Fibroblast of skin of back (primary cell): ENCODE measurements at regions not wholly inside any gene's neighbourhood (a gene's known extent, or its start where the extent isn't known, plus 50 kb on each side); places are given as distances from the start of the nearest gene placed in this dataset.
A peak's percentile ranks its signal among the peaks of the same experiment; 100 is the strongest.
"Not testable (repeated sequence)": the region's sequence is repeated elsewhere in the genome, so short reads cannot be mapped to it uniquely, and the experiment has no call there.

ENCODE experiments used
- DNase-seq: peaks from one replicate; pipeline ENCODE4 v3.0.0-alpha.2; 2013

DNA sequence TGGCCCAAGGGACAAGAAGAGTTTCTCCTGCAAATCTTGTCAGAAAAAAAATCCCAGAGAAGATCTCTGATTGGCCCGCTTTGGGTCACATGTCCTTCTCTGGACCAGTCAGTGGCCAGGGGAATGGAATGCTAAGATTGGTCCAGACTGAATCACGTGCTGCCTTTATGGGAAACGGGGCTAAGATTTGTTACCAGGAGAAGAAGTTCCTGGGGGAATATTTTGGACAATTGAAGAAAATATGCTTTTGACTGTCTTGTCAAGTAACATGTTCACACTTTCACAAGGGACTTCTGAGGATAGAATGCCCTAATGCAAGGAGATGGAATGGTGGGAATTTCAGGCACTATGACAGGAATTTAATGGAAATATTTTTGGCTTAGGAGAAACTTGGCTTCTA, 74.1 kb upstream of the SH3PXD2B start:
- DNase-seq, result peak; percentile 72

DNA sequence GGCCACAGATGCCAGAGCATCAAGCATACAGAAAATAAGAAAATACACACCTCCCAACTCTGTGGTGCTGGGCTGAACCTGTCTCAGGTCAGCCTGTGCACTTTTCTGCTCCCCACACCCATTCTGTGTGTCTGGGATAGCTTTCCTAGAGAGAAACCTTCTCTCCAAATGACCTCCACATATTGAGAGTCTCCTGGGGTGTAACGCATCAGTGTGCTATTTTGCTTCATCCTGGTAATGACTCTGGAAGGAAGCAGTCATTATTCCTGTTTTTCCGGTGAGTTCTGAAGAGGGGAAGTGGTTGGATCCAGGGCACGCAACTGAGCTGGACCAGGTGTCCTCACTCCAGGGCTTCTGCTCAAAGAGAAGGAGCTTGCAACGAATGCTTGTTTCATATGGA, 73.2 kb upstream of the SH3PXD2B start:
- DNase-seq, result no peak

DNA sequence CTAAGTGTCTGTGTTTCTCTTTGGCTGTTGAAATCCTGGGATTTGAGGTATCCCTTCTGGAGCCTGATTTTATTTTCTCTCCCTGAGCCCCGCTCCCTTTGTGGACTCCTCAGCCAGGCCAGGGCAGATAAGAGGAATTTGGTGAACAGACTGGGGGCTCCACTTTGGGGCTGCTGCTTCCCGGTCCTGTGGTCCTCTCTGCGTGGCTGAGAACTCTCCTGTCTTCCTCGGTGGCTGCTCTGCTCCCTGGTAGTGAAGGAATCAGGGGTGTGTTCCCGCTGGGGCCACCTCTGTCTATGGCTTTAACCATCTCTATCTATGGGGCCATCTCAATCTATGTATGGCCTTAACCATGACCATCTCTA, 71.7 kb upstream of the SH3PXD2B start:
- DNase-seq, result no peak

DNA sequence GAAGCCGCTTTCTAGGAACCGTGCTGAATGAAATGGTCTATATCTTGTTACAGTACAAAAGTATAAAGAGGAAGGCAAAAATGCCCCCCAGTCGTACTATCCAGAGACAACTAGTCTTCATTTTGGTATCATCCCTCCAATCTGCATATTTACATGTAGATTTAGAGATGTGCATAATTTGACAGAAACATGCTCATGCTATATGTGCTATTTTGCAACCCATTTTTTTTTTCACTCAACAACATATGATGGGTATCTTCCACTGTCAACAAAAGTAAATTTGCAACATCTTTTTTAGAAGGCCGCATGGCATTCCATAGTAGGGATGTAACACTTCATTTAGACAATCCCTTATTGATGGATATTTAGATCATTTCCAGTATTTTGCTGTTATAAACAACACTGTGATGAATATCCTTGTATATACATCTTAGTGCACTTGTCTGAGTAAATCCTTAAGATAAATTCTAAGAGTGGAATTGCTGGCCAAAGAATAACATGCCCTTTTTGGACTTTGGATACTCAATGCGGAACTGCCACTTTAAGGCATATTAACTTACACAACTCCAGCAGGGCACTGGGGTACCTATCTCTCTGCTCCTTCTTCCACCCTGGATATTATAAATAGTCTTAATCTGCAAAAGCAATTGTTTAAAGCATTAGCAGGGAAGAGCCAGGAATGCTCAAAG, 71.1 kb upstream of the SH3PXD2B start:
- no peak for DNase-seq

DNA sequence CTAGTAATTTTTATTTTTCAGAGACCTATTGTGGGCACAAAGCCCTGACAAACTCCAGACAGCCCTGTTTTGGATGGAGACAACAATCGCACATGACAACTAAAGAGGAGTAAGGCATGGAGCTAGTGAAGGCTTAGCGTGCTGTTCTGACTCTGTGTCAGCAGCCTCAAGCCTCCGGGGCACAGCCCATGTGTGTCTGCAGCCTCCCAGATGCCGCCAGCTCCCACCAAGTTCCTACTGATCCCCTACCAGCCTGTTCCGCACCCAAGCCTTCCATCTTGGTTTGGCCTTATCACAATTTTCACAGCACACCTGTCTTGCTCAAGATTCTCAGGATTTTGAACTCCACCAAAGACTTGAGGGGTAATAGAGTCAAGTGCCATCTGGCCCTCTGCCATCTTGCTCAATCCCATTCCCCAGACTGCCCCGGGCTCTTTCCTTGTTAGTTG, 70.3 kb upstream of the SH3PXD2B start:
- DNase-seq, result no peak

DNA sequence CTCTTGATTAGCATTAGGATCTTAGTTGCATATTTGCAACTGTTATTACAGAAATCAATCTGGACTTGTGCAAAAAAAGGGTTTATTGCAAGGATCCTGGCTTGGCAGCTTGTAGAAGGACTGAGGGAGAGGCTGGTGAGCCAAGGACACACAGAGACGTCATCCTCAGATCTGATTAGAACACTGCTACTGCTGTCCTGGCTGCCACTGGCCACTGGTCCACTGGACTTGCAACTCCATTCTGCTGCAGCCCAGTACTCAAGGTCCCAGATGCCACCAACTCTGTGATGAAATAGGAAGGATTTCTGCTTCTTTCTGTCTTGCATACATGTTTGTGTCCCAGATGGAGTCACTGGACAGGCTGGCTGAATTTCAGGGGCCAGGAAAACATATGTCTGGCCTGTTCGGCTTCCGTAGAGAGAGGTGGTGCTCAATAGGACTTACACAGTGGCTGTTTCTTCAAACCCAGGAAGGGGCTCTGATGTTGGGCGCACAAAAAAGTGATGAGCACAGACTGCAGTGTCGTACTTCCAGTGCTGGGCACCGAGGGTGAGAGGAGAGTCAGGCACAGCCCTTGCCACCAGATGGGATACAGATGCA, 68.9 kb upstream of the SH3PXD2B start:
- no peak for DNase-seq

DNA sequence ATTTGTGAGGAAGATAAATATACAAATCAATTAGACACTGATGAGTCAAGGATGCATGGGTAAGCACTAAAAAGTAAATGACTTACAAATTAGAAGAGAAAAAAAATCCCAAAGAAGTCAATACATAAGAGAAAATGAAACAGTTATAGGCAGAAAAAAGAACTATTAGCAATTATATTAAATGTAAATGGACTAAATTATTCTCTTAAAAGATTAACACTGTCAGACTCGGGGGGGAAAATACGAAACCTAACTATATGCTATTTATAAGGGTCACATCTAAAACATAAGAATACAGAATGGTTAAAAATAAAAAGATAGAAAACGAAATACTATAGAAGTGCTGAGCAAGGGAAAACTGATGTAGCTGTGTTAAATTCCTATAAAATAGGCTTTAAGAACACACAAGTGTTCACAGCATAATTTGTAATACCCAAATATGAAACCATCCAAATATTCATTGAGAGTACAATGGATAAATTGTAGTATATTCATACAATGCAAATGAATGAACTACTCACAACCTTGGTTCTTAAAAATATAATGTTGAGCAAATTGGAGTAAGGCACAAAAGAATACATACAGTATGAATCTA, 67.1 kb upstream of the SH3PXD2B start:
- DNase-seq, result no peak

DNA sequence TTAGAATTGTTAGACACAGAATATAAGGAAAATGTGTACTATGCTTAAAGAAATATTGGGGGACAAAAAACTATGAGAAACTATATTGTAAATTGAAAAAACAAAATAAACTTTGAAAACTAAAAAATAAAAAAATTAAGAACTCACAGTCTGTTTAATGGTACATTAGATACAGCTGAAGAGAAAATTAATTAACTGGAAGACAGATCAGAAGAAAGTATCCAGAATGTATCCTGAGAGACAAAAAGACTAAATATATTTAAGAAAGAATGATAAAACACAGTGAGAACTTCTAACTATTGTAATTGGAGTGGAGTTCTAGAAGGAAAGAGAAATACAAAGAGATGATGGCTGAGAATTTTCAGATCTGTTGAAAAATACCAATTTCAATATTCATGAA, 57.6 kb upstream of the SH3PXD2B start:
- DNase-seq, result no peak

DNA sequence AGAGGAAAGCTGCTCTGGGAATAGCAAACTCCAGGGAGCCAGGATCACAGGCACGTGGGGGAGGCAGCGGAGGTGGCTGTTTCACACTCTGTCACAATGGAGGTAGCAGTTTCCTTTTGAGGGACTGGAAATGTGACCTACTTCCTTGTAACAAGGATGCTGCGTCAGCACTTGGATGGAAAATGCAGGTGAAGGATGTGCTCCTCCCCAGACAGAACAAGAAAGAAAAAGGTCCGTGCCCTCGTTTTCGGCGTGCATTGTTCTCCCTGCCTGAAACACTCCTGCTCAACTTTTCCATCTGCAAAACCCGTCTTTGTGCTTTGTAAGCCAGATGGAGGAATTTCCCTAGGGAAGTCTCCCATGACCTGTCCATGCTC, 55.1 kb upstream of the SH3PXD2B start:
- no peak for DNase-seq

DNA sequence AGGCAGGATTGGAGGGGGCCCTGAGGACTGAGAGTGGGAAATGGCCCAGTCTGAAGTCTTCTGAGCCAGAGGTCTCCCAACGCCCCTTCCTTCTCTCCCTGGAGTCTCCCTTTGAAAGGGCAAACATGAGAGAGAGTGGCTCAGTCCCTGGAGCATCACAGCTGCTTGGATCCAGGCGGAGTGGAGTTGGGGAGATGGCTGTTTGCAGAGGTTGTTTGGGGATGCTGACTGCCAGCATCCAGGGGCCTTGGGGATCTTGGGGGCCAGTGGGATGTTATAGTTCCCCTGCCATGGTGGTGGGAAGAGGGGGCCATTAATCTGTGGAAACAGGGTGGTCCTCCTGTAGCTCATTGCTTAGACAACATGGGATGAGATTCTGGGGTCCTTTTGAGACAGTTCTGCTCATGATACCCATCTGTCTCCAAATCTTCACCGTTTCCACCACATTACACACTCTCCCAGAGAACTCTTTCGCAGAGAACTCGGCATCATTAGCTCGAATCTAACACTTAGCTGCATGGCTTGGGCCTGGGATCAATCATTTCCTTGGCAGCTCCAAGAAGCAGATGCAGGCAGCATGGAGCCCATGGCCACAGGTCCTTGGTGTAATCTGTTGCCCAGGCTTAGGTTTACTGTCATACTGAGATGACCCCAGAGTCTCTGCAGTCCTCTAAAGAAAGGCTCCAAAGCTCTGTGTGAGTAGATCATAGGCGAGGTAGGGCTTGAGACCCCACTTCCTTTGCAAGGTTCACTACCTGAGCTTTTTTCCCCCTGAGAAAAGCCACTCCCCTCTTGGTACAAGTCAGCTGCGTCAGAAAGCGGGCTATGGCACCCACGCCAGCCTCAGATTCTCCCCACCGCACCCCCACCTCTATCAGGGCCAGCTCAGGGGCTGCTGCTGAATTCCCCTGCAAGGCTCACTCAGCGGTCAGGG, 54.4 kb upstream of the SH3PXD2B start:
- no peak for DNase-seq

DNA sequence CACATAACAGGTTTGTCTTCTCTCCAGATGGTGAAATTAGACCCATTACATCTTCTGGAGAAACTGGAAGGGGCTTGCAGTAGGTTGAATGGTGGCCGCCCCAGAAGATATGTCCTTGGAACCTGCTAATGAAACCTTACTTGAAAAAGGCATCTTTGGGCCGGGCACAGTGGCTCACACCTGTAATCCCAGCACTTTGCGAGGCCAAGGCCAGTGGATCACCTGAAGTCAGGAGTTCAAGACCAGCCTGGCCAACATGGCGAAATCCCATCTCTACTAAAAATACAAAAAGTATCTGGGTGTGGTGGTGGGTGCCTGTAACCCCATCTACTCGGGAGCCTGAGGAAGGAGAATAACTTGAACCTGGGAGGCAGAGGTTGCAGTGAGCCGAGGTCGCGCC, 53.2 kb upstream of the SH3PXD2B start:
- DNase-seq, result not testable (repeated sequence)

DNA sequence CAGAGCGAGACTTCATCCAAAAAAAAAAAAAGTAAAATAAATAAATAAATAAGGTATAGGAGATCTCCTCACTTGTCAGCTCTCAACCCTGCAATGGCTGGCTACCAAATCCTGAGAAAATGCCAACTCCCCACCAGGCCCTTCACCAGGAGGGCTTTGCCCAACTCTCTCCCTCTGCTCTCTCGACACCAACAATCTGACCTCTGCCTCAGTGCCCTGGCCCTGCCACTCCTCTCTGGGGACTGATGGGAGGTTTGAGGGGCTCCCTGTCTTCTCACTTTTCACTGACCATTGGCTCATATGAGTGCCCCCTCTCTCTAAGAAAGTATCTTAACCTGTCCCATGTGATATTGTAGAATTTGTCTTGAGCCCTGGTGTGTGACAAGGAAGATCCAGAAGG, 52.6 kb upstream of the SH3PXD2B start:
- no peak for DNase-seq

DNA sequence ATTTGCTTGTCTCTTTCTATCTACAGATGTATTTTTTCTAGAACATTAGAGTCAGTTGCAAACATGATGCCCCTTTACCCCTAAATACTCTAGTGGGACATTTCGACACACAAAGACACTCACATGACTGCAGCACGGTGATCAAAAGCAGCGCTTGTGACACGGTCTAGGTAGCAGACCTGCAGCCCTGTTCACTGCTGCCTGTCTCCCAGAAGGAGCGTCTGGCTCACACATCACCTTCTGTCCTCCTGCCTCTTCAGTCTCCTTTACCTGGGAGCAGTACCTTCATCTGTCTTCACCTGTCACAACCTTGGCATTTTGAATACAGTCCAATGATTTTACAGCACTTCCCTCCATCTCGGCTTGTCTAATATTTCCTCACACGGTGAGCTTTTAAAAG, 51.9 kb upstream of the SH3PXD2B start:
- DNase-seq, result no peak

DNA sequence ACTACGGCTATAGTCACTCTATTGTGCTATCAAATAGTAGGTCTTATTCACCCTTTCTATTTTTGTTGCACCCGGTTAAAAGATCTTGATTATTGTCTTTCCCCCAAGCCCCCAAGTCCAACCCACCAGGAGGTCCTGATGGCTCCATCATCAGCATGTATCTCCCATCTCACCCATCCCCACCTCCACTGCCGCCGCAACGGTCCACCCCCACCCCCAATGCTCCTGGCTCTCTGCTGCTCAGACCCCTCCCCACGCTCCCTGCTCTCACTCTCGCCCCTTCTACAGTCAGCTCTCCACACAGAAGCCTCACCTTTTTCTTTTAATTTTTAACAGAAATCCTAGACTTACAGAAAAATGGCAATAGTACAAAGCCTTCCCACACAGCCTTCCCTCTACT, 51.5 kb upstream of the SH3PXD2B start:
- DNase-seq, result no peak

DNA sequence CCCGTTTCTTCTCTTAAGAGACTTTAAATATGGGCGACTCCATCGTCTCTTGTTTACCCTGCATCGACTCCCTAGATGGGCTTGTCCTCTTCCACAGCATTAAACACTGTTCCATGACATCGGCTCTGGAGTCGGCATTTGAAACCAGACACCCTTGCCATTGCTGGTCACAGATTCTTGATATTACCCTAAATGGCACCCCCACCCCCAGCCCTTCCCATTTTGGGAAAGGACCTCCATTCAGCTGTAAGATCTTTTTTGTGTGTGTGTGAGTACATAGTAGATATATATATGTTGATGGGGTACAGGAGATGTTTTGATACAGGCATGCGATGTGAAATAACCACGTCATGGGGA, 51.1 kb upstream of the SH3PXD2B start:
- DNase-seq, result no peak

DNA sequence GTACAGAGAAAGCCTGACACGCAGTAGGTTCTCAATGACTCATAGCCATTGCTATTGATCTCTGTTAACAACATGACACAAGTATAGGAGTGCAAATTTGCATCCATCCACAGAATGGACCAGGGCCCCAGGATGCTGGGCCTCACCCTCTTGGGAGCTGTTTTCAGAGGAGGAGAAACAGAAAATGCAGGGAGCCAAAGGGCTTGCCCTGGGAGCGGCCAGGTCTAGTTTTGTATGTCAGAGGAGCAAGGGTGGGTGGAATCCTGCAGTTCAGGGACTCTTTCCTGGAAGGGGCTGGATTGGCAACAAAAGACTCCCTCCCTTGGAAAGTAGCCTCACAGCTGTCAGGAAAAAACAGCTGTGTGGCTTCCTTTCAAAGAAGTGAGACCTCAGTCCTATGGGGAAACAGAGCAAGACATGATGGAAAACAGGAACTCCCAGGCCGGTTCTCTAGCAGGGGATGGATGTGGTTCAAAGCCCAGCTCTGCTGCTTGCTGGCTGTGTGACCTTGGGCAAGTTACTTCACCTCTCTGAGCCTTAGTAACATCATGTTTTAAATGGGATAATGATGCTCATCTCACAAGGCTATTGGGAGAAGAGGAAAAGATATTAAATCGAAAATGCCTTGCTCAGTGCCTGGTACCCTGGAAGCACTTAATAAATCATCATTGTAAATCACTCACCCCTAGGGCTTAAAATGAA, 50.5 kb upstream of the SH3PXD2B start:
- DNase-seq, result no peak

DNA sequence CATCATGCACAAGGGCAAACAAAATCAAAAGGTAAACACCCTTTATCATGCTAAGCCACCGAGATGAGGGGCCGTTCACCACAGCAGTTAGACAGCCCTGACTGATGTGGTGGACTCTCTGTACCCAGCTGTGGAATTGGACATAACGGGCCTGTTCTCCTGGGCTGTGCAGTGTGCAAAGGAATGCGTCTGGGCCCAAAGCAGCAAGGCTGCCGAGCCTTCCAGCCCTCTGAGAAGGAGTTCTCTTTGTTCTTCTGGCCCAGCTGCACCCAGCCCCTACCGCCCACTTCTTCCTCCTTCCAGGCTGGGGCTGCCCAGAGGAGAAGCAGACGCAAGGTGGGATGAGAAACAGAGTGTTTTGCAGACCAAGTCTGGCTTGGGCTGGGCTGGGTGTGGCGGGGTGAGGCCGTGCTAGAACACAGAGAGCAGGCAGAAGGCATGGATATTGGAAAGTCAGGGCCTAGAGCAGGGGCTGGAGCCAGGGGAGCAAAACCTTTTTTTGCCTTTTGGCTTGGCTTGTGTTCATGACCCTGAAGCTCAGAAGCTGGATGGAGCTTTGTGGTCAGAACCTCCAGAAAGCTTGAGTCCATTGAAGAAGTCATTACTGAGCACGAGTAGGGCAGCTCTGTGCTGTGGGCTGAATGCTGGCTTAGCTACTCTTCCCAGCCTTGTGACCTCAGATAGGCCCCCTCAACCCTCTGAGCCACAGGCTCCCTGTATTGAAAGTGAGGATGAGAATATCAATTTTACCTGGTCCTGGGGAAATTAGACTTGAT, 49.8 kb upstream of the SH3PXD2B start:
- DNase-seq, result no peak
